ENCODE measurements at regions not wholly inside any gene's neighbourhood (a gene's known extent, or its start where the extent isn't known, plus 50 kb on each side); places are given as distances from the start of the nearest gene placed in this dataset.

GRCh38 chr5:4640795-4641194 lies 499.3 kb upstream of the ADAMTS16 start:
- TF ChIP-seq GATA2 (IDR thresholded peaks at IDR 0.05; ENCODE audit: low read depth, low read length) (no peak), GATA3 (IDR thresholded peaks at IDR 0.05; ENCODE audit: low read depth, low read length) (no peak)
